HG03097 (cell line): ENCODE measurements at regions not wholly inside any gene's neighbourhood (a gene's known extent, or its start where the extent isn't known, plus 50 kb on each side); places are given as distances from the start of the nearest gene placed in this dataset.
"Not testable (repeated sequence)": the region's sequence is repeated elsewhere in the genome, so short reads cannot be mapped to it uniquely, and the experiment has no call there.

Experiments used
- ATAC-seq: cut with Tn5 transposase; IDR thresholded peaks from one replicate; pipeline ENCODE4 v1.9.1; 2021; ENCODE audit not compliant: unreplicated experiment, low FRiP score

DNA sequence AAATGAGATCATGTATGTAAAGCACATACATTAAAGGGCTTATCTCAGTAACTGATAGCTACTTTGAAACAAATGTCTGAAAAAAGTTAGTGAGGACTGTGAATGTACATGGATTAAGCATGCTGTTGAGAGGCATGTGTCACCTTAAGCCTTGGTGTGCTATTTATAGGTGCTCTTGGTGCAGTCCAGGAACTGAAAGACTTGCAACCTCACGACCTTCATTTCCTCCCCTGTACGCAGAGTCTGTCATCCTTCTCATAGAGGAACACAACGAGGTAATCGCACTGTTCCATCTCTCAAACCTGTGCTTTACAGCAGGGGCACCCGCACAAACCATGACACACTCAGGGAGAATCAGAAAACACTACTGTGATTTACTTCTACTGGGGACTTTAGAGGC lies 65.6 kb downstream of the UFM1 start:
- ATAC-seq, result peak; percentile 98

DNA sequence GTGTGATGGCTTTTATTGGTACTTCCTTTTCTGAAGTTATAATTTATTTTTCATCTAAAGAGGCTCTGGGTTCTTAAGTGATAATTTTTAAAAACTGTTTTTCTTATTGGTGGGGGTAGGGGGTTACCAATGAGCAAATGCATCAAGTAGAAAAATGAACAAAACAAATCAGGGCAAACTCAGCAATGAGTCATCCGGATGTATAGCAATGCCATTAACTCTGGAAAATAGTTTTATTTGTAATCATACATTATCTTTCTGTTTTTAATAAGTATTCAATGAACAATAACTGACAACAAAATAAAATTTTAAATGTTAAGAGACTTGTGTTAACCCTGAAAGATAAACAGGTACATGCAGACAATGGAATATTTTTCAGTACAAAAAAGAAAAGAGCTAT lies 67.6 kb downstream of the UFM1 start:
- ATAC-seq, result no peak

DNA sequence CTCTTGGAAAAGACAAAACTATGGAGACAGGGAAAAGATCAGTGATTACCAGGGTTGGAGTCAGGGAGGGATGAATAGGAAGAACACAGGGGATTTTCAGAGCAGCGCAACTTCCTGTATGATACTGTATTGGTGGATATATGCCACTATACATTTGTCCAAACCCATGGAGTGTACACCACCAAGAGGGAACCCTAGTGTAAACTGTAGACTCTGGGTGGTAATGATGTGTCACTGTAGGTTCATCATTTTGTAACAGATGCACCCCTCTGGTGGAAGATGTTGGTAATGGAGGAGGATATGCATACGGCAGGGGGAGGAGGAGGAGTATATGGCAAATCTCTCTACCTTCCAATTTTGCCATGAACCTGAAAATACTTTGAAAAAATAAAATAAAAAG lies 68.1 kb downstream of the UFM1 start:
- no peak for ATAC-seq

DNA sequence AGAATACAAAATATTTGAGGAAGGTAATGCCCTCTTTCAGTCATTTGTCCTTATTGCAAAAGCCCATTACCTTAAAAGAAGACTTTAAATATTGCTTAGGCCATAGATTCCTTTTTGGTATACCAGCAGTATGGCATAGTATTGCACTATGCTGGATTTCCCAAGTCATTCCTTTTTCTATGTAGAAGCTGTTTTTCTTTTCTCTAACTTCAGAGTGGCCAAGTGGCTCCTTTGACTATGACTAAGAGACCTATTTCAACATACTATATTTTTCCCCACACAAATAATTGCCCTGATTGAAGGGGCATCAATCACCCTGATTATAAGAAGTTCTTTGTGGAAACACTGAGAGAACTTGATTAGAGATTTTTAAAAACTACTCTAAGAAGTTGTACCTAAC lies 68.6 kb downstream of the UFM1 start:
- ATAC-seq, result no peak

DNA sequence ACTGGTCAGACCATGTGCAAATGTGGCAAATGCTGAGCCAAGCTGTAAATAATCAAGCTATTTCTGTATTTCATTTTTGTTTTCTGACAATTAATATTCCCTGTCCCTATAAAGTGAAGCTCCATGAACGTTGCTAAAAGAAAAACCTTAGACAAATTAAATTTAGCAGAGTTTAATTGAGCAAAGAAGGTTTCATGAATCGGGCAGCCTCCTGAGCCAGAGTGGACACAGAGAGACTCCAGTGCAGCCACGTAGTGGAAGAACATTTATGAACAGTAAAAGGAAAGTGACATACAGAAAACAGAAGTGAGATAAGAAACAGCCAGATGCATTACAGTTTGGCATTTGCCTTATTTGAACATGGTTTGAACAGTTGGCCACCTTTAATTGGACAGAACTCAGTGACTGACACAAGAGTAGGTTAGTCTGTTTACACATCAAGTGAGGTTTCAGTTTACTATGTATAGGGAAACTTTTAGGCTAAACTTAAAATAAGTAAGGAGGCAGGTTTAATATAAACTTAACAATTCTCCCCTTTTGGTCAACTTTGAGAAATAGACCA lies 69.7 kb downstream of the UFM1 start:
- peak; percentile 36 for ATAC-seq

DNA sequence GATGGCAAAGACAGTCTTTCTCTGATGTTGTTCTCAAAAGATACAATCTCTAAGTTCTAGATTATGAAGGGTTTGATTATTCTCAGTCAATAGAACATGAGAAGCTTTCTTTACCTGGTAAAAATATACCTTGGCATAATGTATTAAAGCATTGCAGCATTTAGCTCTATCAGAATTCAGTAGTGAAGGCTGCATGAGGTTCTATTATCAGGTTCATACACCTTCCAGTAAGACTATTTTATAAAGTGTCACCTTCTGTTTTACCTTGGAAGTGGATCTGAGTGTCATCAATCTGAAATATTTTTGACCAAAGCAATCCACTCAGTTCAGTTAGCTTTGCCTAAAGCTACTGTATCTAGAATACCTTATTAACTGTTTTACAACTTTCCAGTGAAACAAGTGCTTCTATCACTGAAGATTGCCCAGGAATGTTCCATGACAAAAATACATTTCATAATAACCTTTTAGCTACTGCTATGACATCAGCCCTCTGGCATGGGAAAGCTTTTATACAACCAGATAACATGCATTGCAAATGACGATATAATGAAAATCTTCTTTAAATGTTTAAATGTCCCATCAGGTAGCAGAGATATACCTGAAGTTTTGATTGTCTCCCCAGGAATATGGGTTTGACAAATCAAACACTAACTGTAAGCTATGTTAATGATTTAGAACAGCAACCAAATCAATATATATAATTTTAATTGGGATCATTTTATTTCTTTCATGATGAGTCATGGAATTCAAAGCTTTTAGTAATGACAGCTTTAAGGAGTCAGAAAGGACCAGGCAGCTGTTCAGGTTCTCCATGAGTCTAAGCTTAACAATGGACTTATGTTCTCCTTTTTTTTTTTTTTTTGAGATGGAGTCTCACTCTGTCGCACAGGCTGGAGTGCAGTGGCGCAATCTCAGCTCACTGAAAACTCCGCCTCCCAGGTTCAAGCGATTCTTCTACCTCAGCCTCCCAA lies 72.2 kb downstream of the UFM1 start:
- ATAC-seq, result no peak

DNA sequence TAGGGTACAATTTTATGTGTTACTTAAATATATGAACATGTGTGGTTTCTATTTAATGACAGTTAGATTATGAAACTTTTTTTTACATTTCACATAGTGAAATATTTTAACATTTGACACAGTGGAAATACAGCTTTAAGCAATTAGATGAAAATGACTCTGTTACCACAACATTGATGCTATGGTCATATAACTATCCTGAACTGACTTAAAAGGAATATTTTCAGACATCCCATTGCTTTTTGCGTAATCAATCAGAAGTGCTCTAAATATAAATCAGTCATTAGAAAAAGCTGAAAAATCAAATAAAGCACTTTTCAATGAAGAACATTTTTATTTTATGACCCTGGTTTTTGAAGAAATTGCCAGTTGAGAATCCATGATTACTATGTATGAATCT lies 80.3 kb downstream of the UFM1 start:
- no peak for ATAC-seq

GRCh38 chr13:38430796-38431195 lies 81.1 kb downstream of the UFM1 start:
- ATAC-seq, result no peak

- ATAC-seq, result no peak
Measured at GRCh38 chr13:38440666-38441065, 91.0 kb downstream of the UFM1 start.

DNA sequence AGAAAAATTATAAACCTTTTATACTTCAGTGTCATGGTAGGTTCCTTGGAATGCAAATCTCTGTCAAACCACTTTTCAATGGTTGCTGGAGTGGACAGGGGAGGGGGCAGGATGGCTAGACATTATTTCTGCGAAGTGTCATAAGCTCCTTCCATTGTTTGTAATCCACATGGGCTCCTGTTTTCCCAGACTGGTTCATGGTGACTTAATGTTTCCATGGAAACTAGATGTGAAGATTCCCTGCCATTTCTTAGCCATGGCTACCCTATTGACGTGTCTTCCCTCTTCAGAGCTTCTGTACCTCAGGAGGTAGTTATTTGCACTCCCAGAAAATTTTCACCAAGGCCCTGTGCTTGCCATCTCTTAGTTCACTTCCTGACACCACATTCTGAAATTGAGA lies 95.3 kb downstream of the UFM1 start:
- no peak for ATAC-seq

GRCh38 chr13:38452656-38453055 lies 103.0 kb downstream of the UFM1 start:
- no peak for ATAC-seq

GRCh38 chr13:38462605-38463004 lies 113.0 kb downstream of the UFM1 start:
- no peak for ATAC-seq

DNA sequence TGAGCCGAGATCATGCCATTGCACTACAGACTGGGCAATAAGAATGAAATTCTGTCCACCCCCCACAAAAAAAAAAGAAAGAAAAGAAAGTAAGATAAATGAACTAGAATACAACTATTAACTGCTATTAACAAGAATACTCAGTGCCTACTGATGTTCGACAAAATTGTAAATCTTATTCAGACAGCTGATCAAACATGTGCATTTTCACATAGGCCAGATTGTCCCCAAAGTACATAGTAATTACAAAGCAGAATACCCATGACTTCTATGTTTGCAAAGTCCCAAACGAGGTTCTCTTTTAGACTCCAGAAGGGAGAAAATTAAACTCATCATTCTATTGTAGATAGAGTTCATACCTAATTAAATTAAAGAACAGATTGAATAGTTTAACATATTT lies 113.4 kb downstream of the UFM1 start:
- ATAC-seq, result no peak

GRCh38 chr13:38472411-38472810 lies 122.8 kb downstream of the UFM1 start:
- ATAC-seq, result not testable (repeated sequence)

DNA sequence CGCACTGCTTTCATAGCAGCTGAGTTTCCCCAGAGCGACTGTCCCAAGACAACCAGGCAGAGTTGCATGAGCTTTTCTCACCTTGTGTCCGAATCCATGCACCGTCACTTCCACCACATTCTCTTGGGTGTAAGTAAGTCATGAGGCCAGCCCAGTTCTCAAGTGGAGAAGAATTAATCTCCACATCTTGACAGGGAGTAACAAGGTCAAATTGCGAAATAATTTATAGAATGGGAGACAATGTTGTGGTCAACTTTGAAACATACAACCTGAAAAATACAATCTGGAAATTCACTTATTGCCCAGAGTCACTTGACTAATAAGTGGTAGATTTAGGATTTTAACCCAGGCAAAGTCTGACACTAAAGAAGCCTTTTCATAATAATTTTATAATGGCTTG lies 123.7 kb downstream of the UFM1 start:
- no peak for ATAC-seq

DNA sequence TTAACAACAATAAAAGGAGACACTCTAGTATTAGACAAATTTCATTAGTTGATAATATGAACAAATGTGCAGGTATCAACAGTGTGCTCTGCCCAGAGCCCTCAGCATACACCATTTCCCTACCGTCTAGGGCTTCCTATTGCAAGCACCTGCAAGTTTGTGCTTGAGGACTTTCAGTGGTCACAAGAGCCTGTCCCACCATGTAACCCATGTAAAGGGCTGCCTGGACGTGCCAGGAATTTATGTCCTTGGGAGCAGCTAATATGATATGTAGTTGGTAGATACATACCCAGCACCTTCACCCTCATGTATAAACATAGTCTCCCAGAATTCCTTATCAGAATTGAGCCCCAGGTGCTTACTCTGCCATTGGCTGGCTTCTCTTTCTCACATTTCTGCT lies 128.0 kb downstream of the UFM1 start:
- no peak for ATAC-seq

DNA sequence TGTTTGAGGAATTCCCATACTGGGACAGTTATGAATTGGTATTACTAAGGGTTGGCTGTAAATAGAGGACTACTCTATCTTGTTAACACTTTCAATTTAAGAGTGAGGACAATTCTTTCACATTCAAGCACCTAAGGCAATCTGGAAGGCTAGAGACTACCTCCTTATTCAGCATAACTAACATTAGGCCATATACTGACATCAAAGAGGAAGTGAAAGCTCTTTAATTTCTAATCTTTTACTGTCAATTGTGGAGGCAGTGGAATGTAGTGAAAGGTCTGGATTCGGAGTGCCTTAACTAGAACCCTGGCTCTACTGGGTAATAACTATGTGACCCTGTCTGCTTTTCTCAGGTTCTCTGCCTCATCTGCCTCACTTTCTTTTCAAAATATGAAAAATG lies 134.0 kb downstream of the UFM1 start:
- no peak for ATAC-seq

- ATAC-seq, result no peak
Measured at GRCh38 chr13:38490657-38491056, 141.0 kb downstream of the UFM1 start.

GRCh38 chr13:38494445-38494844 lies 144.8 kb downstream of the UFM1 start:
- ATAC-seq, result no peak

GRCh38 chr13:38496917-38497316 lies 147.3 kb downstream of the UFM1 start:
- no peak for ATAC-seq

DNA sequence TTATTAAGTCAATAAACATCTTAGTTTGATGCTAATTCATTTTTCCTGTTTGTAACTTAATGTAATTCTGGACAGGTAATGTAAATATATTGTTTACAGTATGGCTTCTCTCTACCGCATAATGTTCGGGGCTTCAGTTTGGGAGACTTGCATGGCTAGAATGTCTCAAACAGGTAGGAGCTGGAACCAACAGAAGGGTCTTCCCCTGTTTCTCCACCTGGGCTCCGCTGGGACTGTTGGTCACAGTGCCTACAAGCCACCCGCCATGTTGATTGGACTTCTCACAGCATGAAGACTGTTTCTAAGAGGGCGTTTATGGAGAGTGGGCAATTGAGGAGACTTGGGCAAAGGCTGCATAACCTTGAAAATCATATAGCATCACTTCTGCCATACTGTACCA lies 148.6 kb downstream of the UFM1 start:
- ATAC-seq, result no peak

DNA sequence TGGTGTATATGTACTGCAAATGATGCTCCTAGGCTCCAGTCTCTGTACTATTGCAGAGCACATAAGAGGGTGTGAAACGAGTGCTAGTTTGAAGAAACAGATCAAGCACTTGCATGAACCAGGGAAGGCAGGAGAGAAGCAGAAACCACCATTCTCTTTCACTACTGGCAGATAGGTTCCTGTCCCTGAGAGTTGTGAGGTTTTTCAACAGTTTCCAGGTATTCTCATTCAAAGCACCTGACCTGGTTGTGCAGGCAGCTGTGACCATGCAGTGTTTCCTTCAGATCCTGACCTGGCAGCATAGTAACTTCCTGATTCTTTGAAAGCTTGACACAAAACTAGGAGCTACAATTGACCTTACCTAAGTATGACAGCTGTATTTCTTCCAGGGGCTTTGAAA lies 164.9 kb downstream of the UFM1 start:
- no peak for ATAC-seq
